Upper lobe of right lung (tissue), 1 donor: ENCODE measurements at regions not wholly inside any gene's neighbourhood (a gene's known extent, or its start where the extent isn't known, plus 50 kb on each side); places are given as distances from the start of the nearest gene placed in this dataset.
A peak's percentile ranks its signal among the peaks of the same experiment; 100 is the strongest.
"Not testable (repeated sequence)": the region's sequence is repeated elsewhere in the genome, so short reads cannot be mapped to it uniquely, and the experiment has no call there.

Experiments used
- ATAC-seq: fragments of 200-7000 bp; cut with Tn5 transposase; one replicate; pipeline ENCODE4 v1.9.1; 2020; ENCODE audit warnings: mild to moderate bottlenecking, moderate library complexity
- DNase-seq: peaks from one replicate; pipeline ENCODE4 v3.0.0-alpha.2; 2020
- H3K27ac ChIP-seq: fragments of 200-600 bp; one replicate; pipeline ENCODE4 v1.8.0; 2022
- H3K27me3 ChIP-seq: fragments of 200-600 bp; one replicate; pipeline ENCODE4 v1.8.0; 2022; ENCODE audit warnings: mild to moderate bottlenecking
- H3K36me3 ChIP-seq: fragments of 200-600 bp; one replicate; pipeline ENCODE4 v1.8.0; 2022
- H3K4me1 ChIP-seq: fragments of 200-600 bp; one replicate; pipeline ENCODE4 v1.8.0; 2022
- H3K4me3 ChIP-seq: fragments of 200-600 bp; one replicate; pipeline ENCODE4 v1.8.0; 2022; ENCODE audit warnings: mild to moderate bottlenecking
- H3K9me3 ChIP-seq: fragments of 200-600 bp; one replicate; pipeline ENCODE4 v1.8.0; 2022
- intact Hi-C: fragments of 100-400 bp; cut with DNase I; formaldehyde crosslinking; loops from one replicate; pipeline ENCODE4 v1.11.0; 2022
- TF ChIP-seq, protein P1 (sequence below): fragments of 200-600 bp; IDR thresholded peaks from one replicate; pipeline ENCODE4 v1.8.0; 2022; ENCODE audit warnings: antibody characterized with exemption
- donor health status: DM: no; HTN: yes; CAD: no; lungs with severe emphysema.

DNA sequence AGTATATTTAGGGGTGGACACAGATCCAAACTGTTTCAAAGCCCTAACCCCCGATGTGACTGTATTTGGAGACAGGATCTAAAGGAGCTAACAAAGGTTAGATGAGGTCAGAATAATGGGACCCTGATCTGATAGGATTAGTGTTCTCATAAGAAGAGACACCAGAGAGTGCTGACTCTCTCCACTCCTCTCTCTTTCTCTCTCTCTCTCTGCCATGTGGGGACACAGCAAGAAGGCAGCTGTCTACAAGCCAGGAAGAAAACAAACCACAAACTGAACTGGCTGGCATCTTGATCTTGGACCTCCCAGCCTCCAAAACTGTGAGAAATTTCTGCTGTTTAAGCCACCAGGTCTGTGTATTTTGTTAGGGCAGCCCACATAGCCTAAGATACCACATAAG is 84.7 kb upstream of the KDM7A start:
- Histone ChIP-seq H3K27me3 (no peaks in the 10 kb centered on the region), H3K27ac (no peak overlapping the region), H3K9me3 (no peaks in the 10 kb centered on the region), H3K36me3 (no peaks in the 10 kb centered on the region), H3K4me3 (no peak overlapping the region), H3K4me1 (no peaks in the 10 kb centered on the region)
- TF ChIP-seq, protein P1, sequence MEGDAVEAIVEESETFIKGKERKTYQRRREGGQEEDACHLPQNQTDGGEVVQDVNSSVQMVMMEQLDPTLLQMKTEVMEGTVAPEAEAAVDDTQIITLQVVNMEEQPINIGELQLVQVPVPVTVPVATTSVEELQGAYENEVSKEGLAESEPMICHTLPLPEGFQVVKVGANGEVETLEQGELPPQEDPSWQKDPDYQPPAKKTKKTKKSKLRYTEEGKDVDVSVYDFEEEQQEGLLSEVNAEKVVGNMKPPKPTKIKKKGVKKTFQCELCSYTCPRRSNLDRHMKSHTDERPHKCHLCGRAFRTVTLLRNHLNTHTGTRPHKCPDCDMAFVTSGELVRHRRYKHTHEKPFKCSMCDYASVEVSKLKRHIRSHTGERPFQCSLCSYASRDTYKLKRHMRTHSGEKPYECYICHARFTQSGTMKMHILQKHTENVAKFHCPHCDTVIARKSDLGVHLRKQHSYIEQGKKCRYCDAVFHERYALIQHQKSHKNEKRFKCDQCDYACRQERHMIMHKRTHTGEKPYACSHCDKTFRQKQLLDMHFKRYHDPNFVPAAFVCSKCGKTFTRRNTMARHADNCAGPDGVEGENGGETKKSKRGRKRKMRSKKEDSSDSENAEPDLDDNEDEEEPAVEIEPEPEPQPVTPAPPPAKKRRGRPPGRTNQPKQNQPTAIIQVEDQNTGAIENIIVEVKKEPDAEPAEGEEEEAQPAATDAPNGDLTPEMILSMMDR, result no peak
- intact Hi-C loops, result no loop called here
- ATAC-seq (no peak), DNase-seq (no peak)

DNA sequence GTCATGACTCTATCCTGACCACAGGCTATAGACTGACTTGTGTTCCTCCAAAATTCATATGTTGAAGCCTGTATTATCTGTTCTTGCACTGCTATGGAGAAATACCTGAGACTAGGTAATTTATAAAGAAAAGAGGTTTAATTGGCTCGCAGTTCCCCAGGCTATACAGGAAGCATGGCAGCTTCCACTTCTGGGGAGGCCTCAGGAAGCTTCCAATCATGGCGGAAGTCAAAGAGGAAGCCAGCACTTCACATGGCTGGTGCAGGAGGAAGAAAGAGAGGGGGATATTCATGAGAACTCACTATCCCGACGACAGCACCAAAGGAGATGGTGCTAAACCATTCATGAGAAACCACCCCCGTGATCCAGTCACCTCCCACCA is 84.3 kb upstream of the KDM7A start:
- TF ChIP-seq, protein P1, result no peak
- no peak for DNase-seq

GRCh38 chr7:140260352-140261104 is 83.7 kb upstream of the KDM7A start:
- Histone ChIP-seq H3K27me3 (no peaks in the 10 kb centered on the region), H3K4me1 (no peaks in the 10 kb centered on the region), H3K9me3 (no peaks in the 10 kb centered on the region), H3K36me3 (no peaks in the 10 kb centered on the region), H3K27ac (no peak overlapping the region), H3K4me3 (no peak overlapping the region)
- intact Hi-C loops, result no loop called here
- TF ChIP-seq, protein P1, result no peak
- no peak for DNase-seq
- peak; percentile 32 for ATAC-seq

More for the DNA sequence above, 84.3 kb upstream of the KDM7A start:
- no peak for ATAC-seq
- no peaks in the 10 kb centered on the region for H3K36me3 ChIP-seq
- no peaks in the 10 kb centered on the region for H3K27me3 ChIP-seq
- H3K27ac ChIP-seq, result no peak overlapping the region
- no peaks in the 10 kb centered on the region for H3K4me1 ChIP-seq
- H3K9me3 ChIP-seq, result no peaks in the 10 kb centered on the region
- H3K4me3 ChIP-seq, result no peak overlapping the region
- intact Hi-C loops, result no loop called here

GRCh38 chr7:140257278-140257677 is 80.5 kb upstream of the KDM7A start:
- H3K9me3 ChIP-seq, ATAC-seq, H3K36me3 ChIP-seq, DNase-seq, intact Hi-C loops, H3K4me1 ChIP-seq, H3K27me3 ChIP-seq, H3K27ac ChIP-seq, H3K4me3 ChIP-seq: not testable (repeated sequence)

DNA sequence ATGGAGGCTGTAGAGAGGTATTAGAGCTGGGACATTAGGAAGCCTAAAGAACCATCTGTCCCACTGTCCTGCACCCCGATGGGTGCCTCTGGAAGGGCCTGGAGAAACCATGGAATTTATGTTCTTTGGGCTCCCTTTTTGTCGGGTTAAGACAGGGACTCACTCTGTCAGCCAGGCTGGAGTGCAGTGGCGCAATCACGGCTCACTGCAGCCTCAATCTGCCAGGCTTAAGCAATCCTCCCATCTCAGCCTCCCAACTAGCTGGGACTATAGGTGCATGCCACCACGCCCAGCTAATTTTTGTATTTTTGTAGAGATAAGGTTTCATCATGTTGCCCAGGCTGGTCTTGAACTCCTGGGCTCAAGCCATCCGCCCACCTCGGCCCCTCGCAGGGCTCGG is 78.2 kb upstream of the KDM7A start:
- DNase-seq, H3K27me3 ChIP-seq, H3K9me3 ChIP-seq, H3K27ac ChIP-seq, ATAC-seq, H3K36me3 ChIP-seq, H3K4me3 ChIP-seq, H3K4me1 ChIP-seq, intact Hi-C loops: not testable (repeated sequence)

DNA sequence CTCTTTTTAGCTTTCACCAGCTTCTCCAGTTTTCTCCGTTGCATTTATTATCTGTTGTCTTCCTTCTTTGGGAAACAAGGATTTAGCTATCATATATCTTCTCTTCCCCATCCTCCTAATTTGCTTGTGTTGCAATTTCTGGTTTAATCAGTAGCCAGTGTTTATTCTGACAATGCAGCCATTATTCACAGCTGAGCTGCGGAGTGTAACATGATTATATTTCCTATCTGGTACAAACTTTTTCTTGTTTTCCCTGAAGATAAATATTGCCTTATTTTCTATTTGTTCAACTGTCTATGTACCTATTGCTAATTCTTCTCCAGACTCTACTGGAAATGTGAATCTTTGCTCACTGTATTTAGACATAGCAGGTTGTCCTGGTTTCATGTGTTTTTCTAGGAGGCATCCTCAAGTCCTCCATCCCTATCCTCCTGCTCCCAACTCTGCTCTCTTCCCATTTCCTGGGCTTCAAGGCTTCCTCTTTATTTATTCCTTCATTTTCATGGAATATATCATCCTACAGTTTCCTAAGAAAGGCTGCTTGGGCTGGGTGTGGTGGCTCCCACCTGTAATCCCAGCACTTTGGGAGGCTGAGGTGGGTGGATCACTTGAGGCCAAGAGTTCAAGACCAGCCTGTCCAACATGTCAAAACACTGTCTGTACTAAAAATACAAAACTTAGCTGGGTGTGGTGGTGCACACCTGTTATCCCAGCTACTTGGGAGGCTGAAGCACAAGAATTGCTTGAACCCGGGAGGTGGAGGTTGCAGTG is 72.4 kb upstream of the KDM7A start:
- no peaks in the 10 kb centered on the region for H3K36me3 ChIP-seq
- no peak overlapping the region for H3K27ac ChIP-seq
- H3K4me3 ChIP-seq, result no peak overlapping the region
- TF ChIP-seq, protein P1, result no peak
- ATAC-seq (no peak), DNase-seq (no peak)
- intact Hi-C loops, result no loop called here
- peaks cover 9% of the 10 kb centered on the region for H3K4me1 ChIP-seq
- no peaks in the 10 kb centered on the region for H3K9me3 ChIP-seq
- no peaks in the 10 kb centered on the region for H3K27me3 ChIP-seq
